ENCODE measurements at regions not wholly inside any gene's neighbourhood (a gene's known extent, or its start where the extent isn't known, plus 50 kb on each side); places are given as distances from the start of the nearest gene placed in this dataset.

GRCh38 chr12:46556105-46556559 is 183.6 kb upstream of the SLC38A2 start:
- Histone ChIP-seq H3K27me3 (no peaks in the 10 kb centered on the region), H3K4me1 (peaks cover 0 to 10% (median 5%) of the 10 kb centered on the region in 4 donors), H3K4me3 (no peak overlapping the region), H3K27ac (peak overlapping the region in 2 of 3 donors; percentile 4 to 53), H3K36me3 (no peaks in the 10 kb centered on the region), H3K9me3 (no peaks in the 10 kb centered on the region)
- ATAC-seq (peak; percentile 87 to 93 (median 88)), DNase-seq (no peak)
- intact Hi-C loops (cut with DNase I), result no loop called here
- WGBS (ENCODE audit: insufficient coverage, low coverage, low lambda C conversion rate, missing lambda C conversion rate), result 9% methylated on average over 2 of the region's 2 CpGs
- TF ChIP-seq POLR2A (IDR thresholded peaks at IDR 0.05), result no peak
- TF ChIP-seq, protein P1, sequence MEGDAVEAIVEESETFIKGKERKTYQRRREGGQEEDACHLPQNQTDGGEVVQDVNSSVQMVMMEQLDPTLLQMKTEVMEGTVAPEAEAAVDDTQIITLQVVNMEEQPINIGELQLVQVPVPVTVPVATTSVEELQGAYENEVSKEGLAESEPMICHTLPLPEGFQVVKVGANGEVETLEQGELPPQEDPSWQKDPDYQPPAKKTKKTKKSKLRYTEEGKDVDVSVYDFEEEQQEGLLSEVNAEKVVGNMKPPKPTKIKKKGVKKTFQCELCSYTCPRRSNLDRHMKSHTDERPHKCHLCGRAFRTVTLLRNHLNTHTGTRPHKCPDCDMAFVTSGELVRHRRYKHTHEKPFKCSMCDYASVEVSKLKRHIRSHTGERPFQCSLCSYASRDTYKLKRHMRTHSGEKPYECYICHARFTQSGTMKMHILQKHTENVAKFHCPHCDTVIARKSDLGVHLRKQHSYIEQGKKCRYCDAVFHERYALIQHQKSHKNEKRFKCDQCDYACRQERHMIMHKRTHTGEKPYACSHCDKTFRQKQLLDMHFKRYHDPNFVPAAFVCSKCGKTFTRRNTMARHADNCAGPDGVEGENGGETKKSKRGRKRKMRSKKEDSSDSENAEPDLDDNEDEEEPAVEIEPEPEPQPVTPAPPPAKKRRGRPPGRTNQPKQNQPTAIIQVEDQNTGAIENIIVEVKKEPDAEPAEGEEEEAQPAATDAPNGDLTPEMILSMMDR (IDR thresholded peaks at IDR 0.05), result no peak

DNA sequence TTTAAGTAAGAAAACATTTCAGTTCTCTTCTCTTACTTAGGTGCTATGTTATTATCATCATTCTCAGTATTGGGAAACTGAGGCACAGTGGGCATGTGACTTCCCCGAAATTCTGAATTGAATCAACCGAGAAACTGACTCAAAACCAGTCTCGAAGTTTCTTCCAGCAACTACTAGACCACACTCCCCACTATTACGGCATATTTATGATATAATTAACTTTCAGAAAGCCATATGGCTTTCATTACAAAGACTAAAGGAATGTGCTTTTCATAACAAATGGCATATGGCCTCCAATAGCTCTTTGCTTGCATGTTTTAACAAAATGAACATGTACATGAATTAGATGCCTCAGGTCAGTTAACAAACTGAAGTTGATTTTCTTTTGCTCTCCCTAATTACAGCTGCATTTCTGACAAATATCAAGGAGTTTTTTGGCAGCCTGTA is 182.9 kb upstream of the SLC38A2 start:
- Histone ChIP-seq H3K9me3 (no peaks in the 10 kb centered on the region), H3K4me1 (peaks cover 0 to 10% (median 5%) of the 10 kb centered on the region in 4 donors), H3K27me3 (no peaks in the 10 kb centered on the region), H3K4me3 (no peak overlapping the region), H3K27ac (peak overlapping the region in 2 of 3 donors; percentile 4 to 53), H3K36me3 (no peaks in the 10 kb centered on the region)
- DNase-seq, result no peak
- TF ChIP-seq, protein P1 (IDR thresholded peaks at IDR 0.05), result no peak
- TF ChIP-seq POLR2A (IDR thresholded peaks at IDR 0.05), result no peak
- intact Hi-C loops (cut with DNase I), result no loop called here
- ATAC-seq, result no peak
- 86% methylated on average over 4 of the region's 4 CpGs for WGBS (ENCODE audit: insufficient coverage, low coverage, low lambda C conversion rate, missing lambda C conversion rate)

GRCh38 chr12:46554460-46554859 is 181.9 kb upstream of the SLC38A2 start:
- intact Hi-C loops (cut with DNase I), result no loop called here
- DNase-seq, result no peak
- Histone ChIP-seq H3K4me1 (peaks cover 0 to 10% (median 5%) of the 10 kb centered on the region in 4 donors), H3K27ac (peak overlapping the region in 1 of 3 donors; percentile 4), H3K27me3 (no peaks in the 10 kb centered on the region), H3K36me3 (no peaks in the 10 kb centered on the region), H3K4me3 (no peak overlapping the region), H3K9me3 (no peaks in the 10 kb centered on the region)
- WGBS (ENCODE audit: insufficient coverage, low coverage, low lambda C conversion rate, missing lambda C conversion rate), result 93% methylated on average over 2 of the region's 2 CpGs
- no peak for TF ChIP-seq POLR2A (IDR thresholded peaks at IDR 0.05)
- TF ChIP-seq, protein P1 (IDR thresholded peaks at IDR 0.05), result no peak
- no peak for ATAC-seq

DNA sequence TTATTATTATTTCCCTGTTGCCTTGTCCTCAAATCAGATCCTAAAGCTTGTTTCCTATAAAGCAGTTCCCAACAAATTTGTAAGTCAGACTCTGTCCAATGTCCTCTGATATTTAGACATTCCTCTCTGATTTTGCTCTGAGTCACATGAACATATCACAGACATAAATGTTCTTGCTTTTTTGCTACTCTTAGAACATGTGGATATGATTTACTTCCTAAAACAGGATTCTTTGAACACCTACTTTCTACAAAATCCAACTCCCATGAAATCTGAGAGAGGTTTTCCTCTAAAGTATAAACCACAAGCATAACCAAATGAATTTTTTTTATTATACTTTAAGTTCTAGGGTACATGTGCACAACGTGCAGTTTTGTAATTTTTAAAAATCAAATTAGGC is 181.3 kb upstream of the SLC38A2 start:
- Histone ChIP-seq H3K27me3 (no peaks in the 10 kb centered on the region), H3K9me3 (no peaks in the 10 kb centered on the region), H3K36me3 (no peaks in the 10 kb centered on the region), H3K4me3 (no peak overlapping the region), H3K4me1 (peaks cover 0 to 10% (median 5%) of the 10 kb centered on the region in 4 donors), H3K27ac (peak overlapping the region in 1 of 3 donors; percentile 2)
- TF ChIP-seq POLR2A (IDR thresholded peaks at IDR 0.05), result no peak
- TF ChIP-seq, protein P1 (IDR thresholded peaks at IDR 0.05), result no peak
- intact Hi-C loops (cut with DNase I), result no loop called here
- ATAC-seq (no peak), DNase-seq (no peak)
- WGBS (ENCODE audit: insufficient coverage, low coverage, low lambda C conversion rate, missing lambda C conversion rate), result 80% methylated on average over 1 of the region's 1 CpG

Measured in right lobe of liver (tissue), 6 donors.